H1 (cell line): ENCODE measurements at regions not wholly inside any gene's neighbourhood (a gene's known extent, or its start where the extent isn't known, plus 50 kb on each side); places are given as distances from the start of the nearest gene placed in this dataset.

Experiments used
- BCL11A ChIP-seq, 2 experiments: IDR thresholded peaks; one replicate each; pipeline ENCODE4 v1.6.1; 2011; ENCODE audit warnings: low read depth in 2 of 2, low read length in 2 of 2, mild to moderate bottlenecking in 2 of 2
- CHD2 ChIP-seq: IDR thresholded peaks from 2 replicates; pipeline ENCODE4 v1.6.1; 2012; ENCODE audit warnings: low read length, improper control_type of control experiment
- CTCF ChIP-seq, 3 experiments: IDR thresholded peaks; 1 replicate in 2 of 3; 2 replicates in 1 of 3; pipeline versions ENCODE4 v1.5.1 to v1.6.1; 2011; ENCODE audit warnings: low read length in 3 of 3, mild to moderate bottlenecking in 3 of 3, inconsistent platforms in 2 of 3, low read depth in 1 of 3, moderate library complexity in 1 of 3; ENCODE audit not compliant: insufficient read depth in 1 of 3; ENCODE audit errors: control extremely low read depth in 1 of 3
- EZH2 ChIP-seq: fragments of 200-600 bp; sonication (generic); IDR thresholded peaks from 2 replicates; pipeline ENCODE4 v1.7.1; 2012; ENCODE audit warnings: low read depth, mild to moderate bottlenecking, moderate library complexity, low read length, inconsistent platforms; ENCODE audit not compliant: severe bottlenecking
- JUN ChIP-seq: IDR thresholded peaks from 2 replicates; pipeline ENCODE4 v1.6.1; 2011; ENCODE audit warnings: low read depth, mild to moderate bottlenecking, improper control_type of control experiment, low read length
- POLR2A ChIP-seq, 2 experiments: IDR thresholded peaks; 1 replicate in 1 of 2; 2 replicates in 1 of 2; pipeline ENCODE4 v1.6.1; 2011; ENCODE audit warnings: low read depth in 2 of 2, low read length in 2 of 2, mild to moderate bottlenecking in 2 of 2; ENCODE audit errors: control extremely low read depth in 1 of 2
- POLR2AphosphoS5 ChIP-seq: IDR thresholded peaks from 2 replicates; pipeline ENCODE4 v1.6.1; 2011; ENCODE audit warnings: low read depth, low read length
- RNF2 ChIP-seq: fragments of 200-900, 300-1000 bp; sonication (generic); IDR thresholded peaks from 2 replicates; pipeline ENCODE4 v1.7.1; 2016; ENCODE audit warnings: borderline replicate concordance, low read depth, mild to moderate bottlenecking, antibody characterized with exemption, low read length; ENCODE audit not compliant: poor library complexity, severe bottlenecking; ENCODE audit errors: missing control alignments
- SIN3A ChIP-seq, 2 experiments: IDR thresholded peaks in 1 of 2; conservative IDR thresholded peaks in 1 of 2; 2 replicates each; pipeline ENCODE4 v1.6.1; 2011 to 2012; ENCODE audit warnings: low read length in 2 of 2, improper control_type of control experiment in 1 of 2, low read depth in 1 of 2, mild to moderate bottlenecking in 1 of 2
- SP4 ChIP-seq: IDR thresholded peaks from 2 replicates; pipeline ENCODE4 v1.6.1; 2012; ENCODE audit warnings: low read length, inconsistent platforms
- TAF1 ChIP-seq: IDR thresholded peaks from 2 replicates; pipeline ENCODE4 v1.6.1; 2011; ENCODE audit warnings: mild to moderate bottlenecking, low read depth, low read length
- YY1 ChIP-seq: IDR thresholded peaks from 2 replicates; pipeline ENCODE4 v1.6.1; 2011; ENCODE audit warnings: low read depth, mild to moderate bottlenecking, low read length

DNA sequence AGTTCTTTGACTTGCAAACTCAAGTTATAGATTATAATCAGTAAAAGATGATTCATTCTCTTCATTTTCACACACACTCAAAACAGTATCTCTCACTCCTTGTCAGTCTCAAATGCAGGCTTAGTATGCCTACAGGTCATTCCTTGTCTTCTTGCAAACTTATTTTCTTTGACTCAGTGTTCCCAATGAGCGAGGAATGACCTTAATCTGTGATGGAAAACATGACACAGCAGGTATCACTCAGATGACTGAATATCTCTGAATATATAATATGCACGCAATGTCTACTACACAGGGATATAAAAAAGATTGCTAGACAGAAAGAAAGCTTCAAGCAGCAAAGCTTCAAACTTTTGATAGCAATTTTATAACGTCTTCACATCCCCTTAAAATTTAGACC lies 127.8 kb upstream of the RGPD4 start:
- TF ChIP-seq CTCF (IDR thresholded peaks at IDR 0.05; ENCODE audit: control extremely low read depth in 1 of 3, insufficient read depth in 1 of 3, low read depth in 1 of 3, low read length in 3 of 3) (no peak), POLR2A (IDR thresholded peaks at IDR 0.05; ENCODE audit: control extremely low read depth in 1 of 2, low read depth in 2 of 2, low read length in 2 of 2) (no peak), POLR2AphosphoS5 (no peak), SIN3A (conservative IDR thresholded peaks at IDR 0.05 in 1 of 2, IDR thresholded peaks at IDR 0.05 in 1 of 2; ENCODE audit: low read depth in 1 of 2, low read length in 2 of 2) (no peak), RNF2 (no peak), EZH2 (no peak), JUN (no peak), SP4 (no peak), BCL11A (IDR thresholded peaks at IDR 0.05; ENCODE audit: low read depth in 2 of 2, low read length in 2 of 2) (no peak), YY1 (no peak), TAF1 (no peak), CHD2 (no peak)
